Lower leg skin (tissue), 3 donors: ENCODE measurements at regions not wholly inside any gene's neighbourhood (a gene's known extent, or its start where the extent isn't known, plus 50 kb on each side); places are given as distances from the start of the nearest gene placed in this dataset.

ENCODE experiments used
- CTCF ChIP-seq, 3 donors: fragments of 450-650 bp; IDR thresholded peaks; one replicate each; pipeline ENCODE4 v1.5.1; 2016; ENCODE audit warnings: antibody characterized with exemption in 3 of 3, mild to moderate bottlenecking in 3 of 3, moderate library complexity in 2 of 3
- POLR2A ChIP-seq, 2 donors: fragments of 450-650 bp; IDR thresholded peaks; one replicate each; pipeline ENCODE4 v1.6.1; 2016 to 2017; ENCODE audit warnings: antibody characterized with exemption in 2 of 2, mild to moderate bottlenecking in 1 of 2, moderate library complexity in 1 of 2

DNA sequence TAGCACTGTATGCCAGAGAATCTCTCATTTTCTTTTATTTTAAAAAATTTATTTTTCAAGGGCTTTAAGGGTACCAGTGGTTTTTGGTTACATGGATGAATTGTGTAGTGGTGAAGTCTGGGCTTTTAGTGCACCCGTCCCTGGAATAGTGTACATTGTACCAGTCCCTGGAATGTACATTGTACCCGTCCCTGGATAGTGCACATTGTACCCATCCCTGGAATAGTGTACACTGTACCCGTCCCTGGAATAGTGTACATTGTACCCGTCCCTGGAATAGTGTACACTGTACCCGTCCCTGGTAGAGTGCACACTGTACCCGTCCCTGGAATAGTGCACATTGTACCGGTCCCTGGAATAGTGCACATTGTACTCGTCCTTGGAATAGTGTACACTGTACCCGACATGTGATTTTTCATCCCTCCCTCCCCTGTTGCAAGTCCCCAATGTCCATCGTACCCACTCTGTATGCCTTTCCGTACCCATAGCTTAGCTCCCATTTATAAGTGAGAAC is 56.1 kb upstream of the HELT start:
- TF ChIP-seq POLR2A (IDR thresholded peaks at IDR 0.05) (no peak), CTCF (IDR thresholded peaks at IDR 0.05) (no peak)
